ENCODE measurements at regions not wholly inside any gene's neighbourhood (a gene's known extent, or its start where the extent isn't known, plus 50 kb on each side); places are given as distances from the start of the nearest gene placed in this dataset.

DNA sequence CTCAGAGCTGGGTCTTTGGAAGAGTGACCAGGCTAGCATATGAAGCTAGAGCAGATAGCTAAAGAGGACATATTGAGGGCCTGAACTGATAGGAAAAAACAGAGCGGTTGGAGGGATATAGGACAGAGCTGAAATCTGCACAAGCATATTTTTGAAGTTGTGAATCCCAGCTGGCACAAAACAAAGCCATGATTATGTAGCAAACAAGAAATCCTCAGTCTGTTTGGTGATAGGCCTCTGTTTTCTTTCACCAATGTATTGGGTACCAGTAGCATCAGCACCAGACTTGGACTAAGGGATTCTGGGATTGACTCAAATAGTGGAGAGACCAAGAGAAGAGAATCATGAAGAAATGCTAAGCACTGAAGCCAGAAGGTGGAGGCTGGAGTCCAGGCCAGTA lies 151.0 kb downstream of the FAM43A start:
- no peak for TF ChIP-seq ZFP41 (tag by site-specific recombination; IDR thresholded peaks at IDR 0.05; ENCODE audit: borderline replicate concordance)
- no peak for TF ChIP-seq FEZF1 (tag by site-specific recombination; IDR thresholded peaks at IDR 0.05)
- no peak for TF ChIP-seq ZNF394 (tag by site-specific recombination; IDR thresholded peaks at IDR 0.05; ENCODE audit: borderline replicate concordance)
- no peak for TF ChIP-seq ZNF510 (tag by site-specific recombination; IDR thresholded peaks at IDR 0.05; ENCODE audit: insufficient replicate concordance)
- TF ChIP-seq, protein P1, sequence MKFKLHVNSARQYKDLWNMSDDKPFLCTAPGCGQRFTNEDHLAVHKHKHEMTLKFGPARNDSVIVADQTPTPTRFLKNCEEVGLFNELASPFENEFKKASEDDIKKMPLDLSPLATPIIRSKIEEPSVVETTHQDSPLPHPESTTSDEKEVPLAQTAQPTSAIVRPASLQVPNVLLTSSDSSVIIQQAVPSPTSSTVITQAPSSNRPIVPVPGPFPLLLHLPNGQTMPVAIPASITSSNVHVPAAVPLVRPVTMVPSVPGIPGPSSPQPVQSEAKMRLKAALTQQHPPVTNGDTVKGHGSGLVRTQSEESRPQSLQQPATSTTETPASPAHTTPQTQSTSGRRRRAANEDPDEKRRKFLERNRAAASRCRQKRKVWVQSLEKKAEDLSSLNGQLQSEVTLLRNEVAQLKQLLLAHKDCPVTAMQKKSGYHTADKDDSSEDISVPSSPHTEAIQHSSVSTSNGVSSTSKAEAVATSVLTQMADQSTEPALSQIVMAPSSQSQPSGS (tag by site-specific recombination; IDR thresholded peaks at IDR 0.05; ENCODE audit: low read depth) = no peak
- TF ChIP-seq SCRT1 (tag by site-specific recombination; IDR thresholded peaks at IDR 0.05; ENCODE audit: borderline replicate concordance) = no peak
- no peak for TF ChIP-seq ZNF324 (tag by site-specific recombination; IDR thresholded peaks at IDR 0.05)
- no peak for TF ChIP-seq ZBTB21 (tag by site-specific recombination; IDR thresholded peaks at IDR 0.05)
- TF ChIP-seq ZNF140 (tag by site-specific recombination; IDR thresholded peaks at IDR 0.05) = no peak
- no peak for TF ChIP-seq ZNF174 (tag by site-specific recombination; IDR thresholded peaks at IDR 0.05)
- TF ChIP-seq ZSCAN23 (tag by site-specific recombination; IDR thresholded peaks at IDR 0.05) = no peak
- no peak for TF ChIP-seq SP3 (tag by site-specific recombination; IDR thresholded peaks at IDR 0.05)
- TF ChIP-seq ZNF654 (tag by site-specific recombination; IDR thresholded peaks at IDR 0.05; ENCODE audit: low read depth) = no peak
- no peak for TF ChIP-seq ZNF202 (tag by site-specific recombination; IDR thresholded peaks at IDR 0.05; ENCODE audit: borderline replicate concordance)
- TF ChIP-seq HOXC10 (CRISPR knock-in tag; IDR thresholded peaks at IDR 0.05) = no peak
- TF ChIP-seq, protein P2, sequence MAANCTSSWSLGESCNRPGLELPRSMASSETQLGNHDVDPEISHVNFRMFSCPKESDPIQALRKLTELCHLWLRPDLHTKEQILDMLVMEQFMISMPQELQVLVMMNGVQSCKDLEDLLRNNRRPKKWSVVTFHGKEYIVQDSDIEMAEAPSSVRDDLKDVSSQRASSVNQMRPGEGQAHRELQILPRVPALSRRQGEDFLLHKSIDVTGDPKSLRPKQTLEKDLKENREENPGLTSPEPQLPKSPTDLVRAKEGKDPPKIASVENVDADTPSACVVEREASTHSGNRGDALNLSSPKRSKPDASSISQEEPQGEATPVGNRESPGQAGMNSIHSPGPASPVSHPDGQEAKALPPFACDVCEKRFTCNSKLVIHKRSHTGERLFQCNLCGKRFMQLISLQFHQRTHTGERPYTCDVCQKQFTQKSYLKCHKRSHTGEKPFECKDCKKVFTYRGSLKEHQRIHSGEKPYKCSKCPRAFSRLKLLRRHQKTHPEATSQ (tag by site-specific recombination; IDR thresholded peaks at IDR 0.05) = no peak
- no peak for TF ChIP-seq ZNF341 (tag by site-specific recombination; IDR thresholded peaks at IDR 0.05; ENCODE audit: low read depth)
- TF ChIP-seq, protein P3, sequence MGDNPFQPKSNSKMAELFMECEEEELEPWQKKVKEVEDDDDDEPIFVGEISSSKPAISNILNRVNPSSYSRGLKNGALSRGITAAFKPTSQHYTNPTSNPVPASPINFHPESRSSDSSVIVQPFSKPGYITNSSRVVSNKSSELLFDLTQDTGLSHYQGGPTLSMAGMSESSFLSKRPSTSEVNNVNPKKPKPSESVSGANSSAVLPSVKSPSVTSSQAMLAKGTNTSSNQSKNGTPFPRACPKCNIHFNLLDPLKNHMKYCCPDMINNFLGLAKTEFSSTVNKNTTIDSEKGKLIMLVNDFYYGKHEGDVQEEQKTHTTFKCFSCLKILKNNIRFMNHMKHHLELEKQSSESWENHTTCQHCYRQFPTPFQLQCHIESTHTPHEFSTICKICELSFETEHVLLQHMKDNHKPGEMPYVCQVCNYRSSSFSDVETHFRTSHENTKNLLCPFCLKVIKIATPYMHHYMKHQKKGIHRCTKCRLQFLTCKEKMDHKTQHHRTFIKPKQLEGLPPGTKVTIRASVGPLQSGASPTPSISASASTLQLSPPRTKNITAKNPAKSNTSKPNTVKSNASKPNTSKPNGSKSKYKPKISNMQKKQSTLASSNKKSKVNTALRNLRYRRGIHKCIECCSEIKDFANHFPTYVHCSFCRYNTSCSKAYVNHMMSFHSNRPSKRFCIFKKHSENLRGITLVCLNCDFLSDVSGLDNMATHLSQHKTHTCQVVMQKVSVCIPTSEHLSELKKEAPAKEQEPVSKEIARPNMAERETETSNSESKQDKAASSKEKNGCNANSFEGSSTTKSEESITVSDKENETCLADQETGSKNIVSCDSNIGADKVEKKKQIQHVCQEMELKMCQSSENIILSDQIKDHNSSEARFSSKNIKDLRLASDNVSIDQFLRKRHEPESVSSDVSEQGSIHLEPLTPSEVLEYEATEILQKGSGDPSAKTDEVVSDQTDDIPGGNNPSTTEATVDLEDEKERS (tag by site-specific recombination; IDR thresholded peaks at IDR 0.05) = no peak
- TF ChIP-seq ZNF792 (tag by site-specific recombination; IDR thresholded peaks at IDR 0.05) = no peak
- no peak for TF ChIP-seq KLF16 (tag by site-specific recombination; IDR thresholded peaks at IDR 0.05)
- POLR2A ChIA-PET = no interaction called here
- Histone ChIP-seq H3K36me3 (ENCODE audit: control insufficient read depth in 2 of 2, insufficient read depth in 1 of 2, low read length in 2 of 2) (no peaks in the 10 kb centered on the region), H3K9me3 (ENCODE audit: control insufficient read depth, insufficient read depth, low read depth, low read length) (no peaks in the 10 kb centered on the region), H3K27ac (ENCODE audit: extremely low read depth, low read depth, low read length) (no peak overlapping the region), H3K4me3 (ENCODE audit: low read depth, low read length) (no peak overlapping the region), H3K4me1 (ENCODE audit: control insufficient read depth, insufficient read depth, low read length) (no peaks in the 10 kb centered on the region)
- CTCF ChIA-PET = interaction anchor here (0.7 kb wide), 1 partner anchor 42 kb away, joined by 3 read pairs; no protein-coding TSS in a partner anchor

DNA sequence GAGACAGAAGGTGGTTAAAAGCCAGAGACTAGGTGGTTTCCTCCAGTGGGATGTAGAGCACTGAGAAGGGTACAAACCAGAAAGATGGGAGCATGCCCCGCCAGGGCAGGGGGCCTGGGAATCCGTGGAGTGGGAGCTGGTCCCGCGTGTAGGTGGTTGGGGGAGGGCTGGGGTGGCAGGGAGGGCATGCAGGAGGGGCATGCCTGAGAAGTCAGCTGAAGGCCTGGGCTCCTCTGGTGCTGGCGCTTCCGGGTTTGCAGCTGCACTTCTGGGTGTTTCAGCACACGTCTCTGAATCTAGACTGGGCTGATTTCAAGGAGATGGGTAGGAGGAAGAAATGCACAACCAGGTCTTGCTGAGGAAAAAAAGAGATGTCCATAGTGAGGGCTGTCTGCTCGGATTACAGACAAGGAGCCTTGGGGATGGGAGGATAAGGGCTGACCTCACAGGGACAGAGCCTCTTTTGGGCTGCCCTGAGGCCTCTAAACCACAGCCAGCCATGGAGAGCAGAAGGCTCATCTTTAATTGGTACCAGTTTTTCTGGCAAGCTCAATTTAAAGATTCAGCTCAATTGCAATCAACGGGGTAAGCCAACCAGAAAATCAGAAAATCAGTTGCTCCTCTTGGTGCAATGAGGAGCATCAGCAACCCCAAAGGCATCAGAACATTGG lies 151.9 kb downstream of the FAM43A start:
- Histone ChIP-seq H3K27ac (ENCODE audit: extremely low read depth, low read depth, low read length) (no peak overlapping the region), H3K36me3 (ENCODE audit: control insufficient read depth in 2 of 2, insufficient read depth in 1 of 2, low read length in 2 of 2) (no peaks in the 10 kb centered on the region), H3K9me3 (ENCODE audit: control insufficient read depth, insufficient read depth, low read depth, low read length) (no peaks in the 10 kb centered on the region), H3K4me3 (ENCODE audit: low read depth, low read length) (no peak overlapping the region), H3K4me1 (ENCODE audit: control insufficient read depth, insufficient read depth, low read length) (no peaks in the 10 kb centered on the region)
- POLR2A ChIA-PET = no interaction called here
- CTCF ChIA-PET = interaction anchor here (0.6 kb wide), 1 partner anchor 79 kb away, joined by 3 read pairs; no protein-coding TSS in a partner anchor
- TF ChIP-seq, protein P4, sequence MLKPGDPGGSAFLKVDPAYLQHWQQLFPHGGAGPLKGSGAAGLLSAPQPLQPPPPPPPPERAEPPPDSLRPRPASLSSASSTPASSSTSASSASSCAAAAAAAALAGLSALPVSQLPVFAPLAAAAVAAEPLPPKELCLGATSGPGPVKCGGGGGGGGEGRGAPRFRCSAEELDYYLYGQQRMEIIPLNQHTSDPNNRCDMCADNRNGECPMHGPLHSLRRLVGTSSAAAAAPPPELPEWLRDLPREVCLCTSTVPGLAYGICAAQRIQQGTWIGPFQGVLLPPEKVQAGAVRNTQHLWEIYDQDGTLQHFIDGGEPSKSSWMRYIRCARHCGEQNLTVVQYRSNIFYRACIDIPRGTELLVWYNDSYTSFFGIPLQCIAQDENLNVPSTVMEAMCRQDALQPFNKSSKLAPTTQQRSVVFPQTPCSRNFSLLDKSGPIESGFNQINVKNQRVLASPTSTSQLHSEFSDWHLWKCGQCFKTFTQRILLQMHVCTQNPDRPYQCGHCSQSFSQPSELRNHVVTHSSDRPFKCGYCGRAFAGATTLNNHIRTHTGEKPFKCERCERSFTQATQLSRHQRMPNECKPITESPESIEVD (tag by site-specific recombination; IDR thresholded peaks at IDR 0.05) = no peak
